Adrenal gland (tissue), 9 donors: ENCODE measurements at regions not wholly inside any gene's neighbourhood (a gene's known extent, or its start where the extent isn't known, plus 50 kb on each side); places are given as distances from the start of the nearest gene placed in this dataset.

Source experiments
- DNase-seq, 7 donors: peaks; one replicate each; pipeline ENCODE4 v3.0.0-alpha.2; 2019 to 2020
- H3K27ac ChIP-seq, 5 donors: fragments of 200-600 bp; sonication (generic) in 4 of 5; 1 replicate in 3 of 5; 2 replicates in 2 of 5; pipeline versions ENCODE4 v1.5.1 to v1.8.0; 2016 to 2020; ENCODE audit warnings: mild to moderate bottlenecking in 1 of 5
- H3K27me3 ChIP-seq: fragments of 200-600 bp; 2 replicates; pipeline ENCODE4 v1.8.0; 2021
- H3K36me3 ChIP-seq, 2 donors: fragments of 200-600 bp; replicated peaks in 1 of 2; 1 replicate in 1 of 2; 2 replicates in 1 of 2; pipeline versions ENCODE4 v1.5.1 to v1.8.0; 2018 to 2022
- H3K4me1 ChIP-seq, 2 donors: fragments of 200-600 bp; replicated peaks in 1 of 2; 1 replicate in 1 of 2; 2 replicates in 1 of 2; pipeline versions ENCODE4 v1.5.1 to v1.8.0; 2018 to 2021
- H3K4me3 ChIP-seq, 4 donors: fragments of 200-600 bp; sonication (generic) in 3 of 4; one replicate each; pipeline ENCODE4 v1.5.1; 2016 to 2018
- H3K9me3 ChIP-seq, 3 donors: fragments of 200-600 bp; sonication (generic) in 1 of 3; replicated peaks in 1 of 3; 1 replicate in 2 of 3; 2 replicates in 1 of 3; pipeline versions ENCODE4 v1.5.1 to v1.8.0; 2016 to 2021
- CTCF ChIP-seq, 6 experiments: fragments of 450-650 bp in 4 of 6; fragments of 200-600 bp in 2 of 6; sonication (generic) in 1 of 6; IDR thresholded peaks; 1 replicate in 5 of 6; 2 replicates in 1 of 6; pipeline versions ENCODE4 v1.5.1 to v1.8.0; 2016 to 2021; ENCODE audit warnings: antibody characterized with exemption in 6 of 6, mild to moderate bottlenecking in 2 of 6, moderate library complexity in 1 of 6
- POLR2A ChIP-seq, 2 donors: fragments of 450-650 bp; IDR thresholded peaks; one replicate each; pipeline ENCODE4 v1.6.1; 2017; ENCODE audit warnings: antibody characterized with exemption in 2 of 2, mild to moderate bottlenecking in 2 of 2, moderate library complexity in 1 of 2
- WGBS, 4 donors: extraction: QIAGEN DNeasy Blood & Tissue Kit in 2 of 4; methylation state at CpG; one replicate each; pipeline versions ENCODE4 v1.1.5 to v1.1.7; 2013 to 2017; 5-methylcytosine and 5-hydroxymethylcytosine counted together
- intact Hi-C, 2 donors: fragments of 100-400 bp; cut with DNase I; formaldehyde crosslinking; loops; one replicate each; pipeline versions ENCODE4 v1.14.1 to v1.15.0; 2022 to 2023
- donor health status: healthy with polysubstance abuse.
- donor health status: Bipolar disorder and iron deficiency.
- donor health status: DM: yes; HTN: yes; CAD: no.
- donor health status: DM: no; HTN: no; CAD: no.
- donor health status: DM: no; HTN: no; CAD: no.

GRCh38 chr11:41578421-41579051 is 119.1 kb upstream of the LRRC4C start:
- Histone ChIP-seq H3K9me3 (no peaks in the 10 kb centered on the region), H3K36me3 (no peaks in the 10 kb centered on the region), H3K4me1 (no peaks in the 10 kb centered on the region), H3K27me3 (no peaks in the 10 kb centered on the region), H3K27ac (no peak overlapping the region), H3K4me3 (no peak overlapping the region)
- TF ChIP-seq POLR2A (IDR thresholded peaks at IDR 0.05) (no peak), CTCF (IDR thresholded peaks at IDR 0.05) (no peak)
- intact Hi-C loops = no loop called here
- no peak for DNase-seq
- WGBS, 4 donors = 79 to 88% (median 83%) methylated on average over 9 of the region's 9 CpGs

- no peaks in the 10 kb centered on the region for H3K4me1 ChIP-seq
- intact Hi-C loops = no loop called here
- no peak for DNase-seq
- no peak overlapping the region for H3K4me3 ChIP-seq
- 70 to 82% (median 77%) methylated on average over 3 of the region's 3 CpGs for WGBS, 4 donors
- no peaks in the 10 kb centered on the region for H3K36me3 ChIP-seq
- TF ChIP-seq CTCF (IDR thresholded peaks at IDR 0.05) (no peak), POLR2A (IDR thresholded peaks at IDR 0.05) (no peak)
- no peaks in the 10 kb centered on the region for H3K9me3 ChIP-seq
- H3K27me3 ChIP-seq = no peaks in the 10 kb centered on the region
- H3K27ac ChIP-seq = no peak overlapping the region
These were observed 120.1 kb upstream of the LRRC4C start for GRCh38 chr11:41579546-41579945.

- no peaks in the 10 kb centered on the region for H3K27me3 ChIP-seq
- H3K9me3 ChIP-seq = no peaks in the 10 kb centered on the region
- H3K27ac ChIP-seq = no peak overlapping the region
- no peaks in the 10 kb centered on the region for H3K4me1 ChIP-seq
- no peaks in the 10 kb centered on the region for H3K36me3 ChIP-seq
- WGBS, 4 donors = 17 to 42% (median 32%) methylated on average over 1 of the region's 1 CpG
- H3K4me3 ChIP-seq = no peak overlapping the region
- TF ChIP-seq POLR2A (IDR thresholded peaks at IDR 0.05) (no peak), CTCF (IDR thresholded peaks at IDR 0.05) (no peak)
- intact Hi-C loops = no loop called here
- no peak for DNase-seq
These were observed 150.1 kb upstream of the LRRC4C start for GRCh38 chr11:41609511-41609910.

- 14 to 29% (median 25%) methylated on average over 1 of the region's 1 CpG for WGBS, 4 donors
- H3K9me3 ChIP-seq = no peaks in the 10 kb centered on the region
- no peak overlapping the region for H3K27ac ChIP-seq
- H3K4me1 ChIP-seq = no peaks in the 10 kb centered on the region
- H3K4me3 ChIP-seq = no peak overlapping the region
- intact Hi-C loops = no loop called here
- H3K36me3 ChIP-seq = no peaks in the 10 kb centered on the region
- TF ChIP-seq CTCF (IDR thresholded peaks at IDR 0.05) (peak in 3 of 6 experiments; percentile 14 to 41 (median 34)), POLR2A (IDR thresholded peaks at IDR 0.05) (no peak)
- no peaks in the 10 kb centered on the region for H3K27me3 ChIP-seq
- DNase-seq = no peak
These were observed 153.0 kb upstream of the LRRC4C start for GRCh38 chr11:41612415-41612814.
